ENCODE measurements at regions not wholly inside any gene's neighbourhood (a gene's known extent, or its start where the extent isn't known, plus 50 kb on each side); places are given as distances from the start of the nearest gene placed in this dataset.

- no peak for DNase-seq
These were observed 86.5 kb downstream of the MTRR start for GRCh38 chr5:7955476-7955875.

- no peak for DNase-seq
These were observed 88.4 kb downstream of the MTRR start for GRCh38 chr5:7957329-7957728.

- DNase-seq: no peak
These were observed 91.2 kb downstream of the MTRR start for GRCh38 chr5:7960142-7960541.

DNA sequence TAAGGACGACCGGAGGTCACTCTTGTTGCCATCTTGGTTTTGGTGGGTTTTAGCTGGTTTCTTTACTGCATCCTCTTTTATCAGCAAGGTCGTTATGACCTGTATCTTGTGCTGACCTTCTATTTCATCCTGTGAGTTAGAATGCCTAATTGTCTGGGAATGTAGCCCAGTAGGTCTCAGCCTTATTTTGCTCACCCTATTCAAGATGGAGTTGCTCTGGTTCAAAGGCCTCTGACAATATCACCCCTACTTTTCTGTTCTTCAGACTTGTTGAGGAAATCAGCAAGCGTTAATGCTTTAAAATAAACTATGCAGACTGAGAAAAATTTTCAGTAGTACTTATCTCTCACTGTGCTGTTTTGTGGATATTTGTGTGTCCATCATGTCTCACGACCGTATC, 92.6 kb downstream of the MTRR start:
- DNase-seq: no peak

DNA sequence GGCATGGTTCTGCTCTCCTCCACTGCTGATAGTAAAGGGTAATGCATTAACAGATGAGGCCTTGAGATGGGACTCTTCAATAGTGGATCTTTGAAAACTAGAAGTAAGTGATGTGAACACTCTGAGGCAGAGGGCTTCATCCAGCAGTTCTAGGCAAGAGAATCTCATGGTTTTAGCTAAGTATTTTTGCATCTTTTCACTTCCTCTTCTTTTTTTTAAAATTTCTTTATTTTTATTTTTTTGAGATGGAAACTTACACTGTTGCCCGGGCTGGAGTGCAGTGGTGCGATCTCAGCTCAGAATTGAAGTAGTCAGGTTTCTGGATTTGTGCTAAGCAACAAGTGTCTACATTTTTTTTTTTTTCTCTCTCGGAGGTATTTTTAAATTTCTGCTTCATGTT, 101.9 kb downstream of the MTRR start:
- no peak for DNase-seq

- DNase-seq: peak in 1 of 51 donors; percentile 5
These were observed 107.7 kb downstream of the MTRR start for GRCh38 chr5:7976411-7977190.

DNA sequence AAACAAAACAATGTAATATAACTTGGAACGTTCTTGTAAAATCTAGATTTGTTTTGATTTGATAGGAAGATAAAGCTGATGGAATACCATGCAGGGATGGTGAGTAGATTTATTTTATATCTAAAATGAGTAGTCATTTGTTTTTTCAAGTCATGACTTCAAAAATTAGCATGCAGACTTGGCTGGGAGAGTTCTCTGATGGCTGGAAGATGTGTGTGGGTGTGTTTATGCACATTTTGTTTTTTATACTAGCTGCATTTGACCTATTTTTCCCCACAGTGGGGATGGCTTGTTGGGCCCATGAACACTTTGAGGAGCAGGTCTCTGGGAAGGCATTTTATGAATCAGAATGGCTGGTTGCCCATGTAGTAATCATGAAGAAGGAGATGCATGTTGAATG, 109.2 kb downstream of the MTRR start:
- DNase-seq: no peak

DNA sequence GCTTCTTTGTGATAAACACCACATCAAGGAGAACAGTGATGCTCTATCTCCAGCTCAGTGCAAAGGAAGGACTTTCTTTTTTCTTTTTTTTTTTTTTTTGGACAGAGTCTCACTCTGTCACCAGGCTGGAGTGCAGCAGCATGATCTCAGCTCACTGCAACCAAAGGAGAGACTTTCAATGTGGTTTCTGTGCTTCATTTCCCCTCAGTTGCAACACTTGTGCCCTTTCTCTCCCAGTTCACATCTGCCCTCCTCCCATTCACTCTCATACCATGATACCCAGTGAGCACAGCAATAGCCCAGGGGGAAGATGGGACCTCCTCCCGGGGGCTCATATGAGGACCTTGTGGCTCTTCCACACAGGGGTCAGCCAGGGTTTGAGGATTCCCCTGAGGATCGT, 110.0 kb downstream of the MTRR start:
- no peak for DNase-seq

- no peak for DNase-seq
These were observed 111.9 kb downstream of the MTRR start for GRCh38 chr5:7980881-7981280.

GRCh38 chr5:7983433-7983832, 114.5 kb downstream of the MTRR start:
- no peak for DNase-seq

DNA sequence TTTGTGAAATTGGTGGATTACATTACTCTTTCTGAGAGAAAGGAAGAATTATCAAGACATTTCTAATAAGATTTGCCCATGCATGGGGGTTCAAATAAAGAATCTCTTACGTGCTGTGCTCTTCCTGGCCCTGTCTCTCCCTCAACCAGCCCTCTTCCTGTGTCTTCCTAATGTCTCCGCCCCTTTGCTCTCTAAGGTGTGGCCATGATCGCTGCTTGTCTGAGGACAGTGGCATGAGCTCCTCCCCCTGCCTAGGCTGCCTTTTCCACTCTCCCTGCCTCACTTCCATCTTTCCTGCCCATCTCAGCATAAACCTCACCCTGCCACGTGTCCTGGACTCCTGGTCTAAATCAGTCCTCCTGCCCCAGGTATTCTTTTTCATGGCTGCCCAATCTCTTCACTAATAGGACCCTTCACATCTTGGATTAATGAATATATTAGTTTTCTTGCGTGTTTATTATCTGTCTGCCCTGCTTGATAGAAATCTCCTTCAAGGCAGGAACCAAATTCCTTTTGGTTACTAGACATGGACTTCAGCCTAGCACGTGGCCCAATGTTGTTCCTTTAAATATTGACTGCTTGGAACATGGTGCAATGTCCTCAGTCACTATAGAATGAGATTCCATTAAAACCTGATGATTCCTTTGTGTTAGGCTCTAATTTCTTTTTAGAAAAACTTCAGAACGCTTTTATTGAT, 122.3 kb downstream of the MTRR start:
- no peak for DNase-seq

DNA sequence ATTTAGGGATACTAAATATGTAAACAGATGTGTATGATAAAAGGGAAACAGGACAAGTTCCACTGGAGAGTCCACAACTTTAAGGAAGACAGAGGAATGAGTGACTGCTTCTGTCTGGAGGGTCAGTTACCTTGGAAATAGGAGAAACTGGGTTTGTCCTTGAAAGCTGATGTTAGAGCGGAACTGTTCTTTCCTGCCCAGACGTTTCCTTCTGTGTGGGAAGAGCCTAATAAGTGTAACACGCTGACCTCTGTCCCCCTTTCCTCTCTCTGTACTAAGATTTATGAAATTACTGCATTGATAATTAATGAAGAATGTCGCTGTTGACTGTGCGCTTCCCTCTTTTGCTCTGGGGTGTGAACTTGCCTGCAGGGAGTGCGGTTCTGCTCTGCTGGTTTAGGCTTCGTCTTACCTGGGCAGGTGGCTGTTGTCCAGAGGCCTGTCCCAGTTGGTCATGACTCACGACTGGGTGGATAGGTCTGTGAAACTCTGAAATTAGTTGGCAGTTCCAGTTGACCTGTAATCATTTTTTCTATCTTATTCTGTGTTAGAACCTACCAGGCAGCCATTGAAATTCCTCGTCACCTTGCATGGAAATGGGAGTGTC, 126.8 kb downstream of the MTRR start:
- no peak for DNase-seq

DNA sequence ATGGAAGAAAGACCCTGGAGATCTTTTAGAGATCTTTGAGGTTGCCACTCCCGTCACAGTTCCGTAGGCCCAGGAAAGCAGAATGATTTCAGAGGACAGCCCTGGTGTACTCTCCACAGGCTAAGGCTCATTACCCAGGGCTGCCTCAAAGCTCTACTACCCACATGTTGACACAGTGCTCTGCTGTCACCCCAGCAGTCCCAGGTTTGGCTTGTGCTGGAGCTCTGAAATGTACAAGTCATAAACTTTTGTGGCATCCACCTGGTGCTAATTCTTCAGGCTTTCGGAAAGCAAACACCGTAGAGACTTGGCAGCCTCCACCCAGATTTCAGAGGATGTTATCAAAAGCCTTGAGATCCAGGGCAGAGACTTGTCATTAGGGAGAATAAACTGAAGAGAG, 136.5 kb downstream of the MTRR start:
- no peak for DNase-seq

DNA sequence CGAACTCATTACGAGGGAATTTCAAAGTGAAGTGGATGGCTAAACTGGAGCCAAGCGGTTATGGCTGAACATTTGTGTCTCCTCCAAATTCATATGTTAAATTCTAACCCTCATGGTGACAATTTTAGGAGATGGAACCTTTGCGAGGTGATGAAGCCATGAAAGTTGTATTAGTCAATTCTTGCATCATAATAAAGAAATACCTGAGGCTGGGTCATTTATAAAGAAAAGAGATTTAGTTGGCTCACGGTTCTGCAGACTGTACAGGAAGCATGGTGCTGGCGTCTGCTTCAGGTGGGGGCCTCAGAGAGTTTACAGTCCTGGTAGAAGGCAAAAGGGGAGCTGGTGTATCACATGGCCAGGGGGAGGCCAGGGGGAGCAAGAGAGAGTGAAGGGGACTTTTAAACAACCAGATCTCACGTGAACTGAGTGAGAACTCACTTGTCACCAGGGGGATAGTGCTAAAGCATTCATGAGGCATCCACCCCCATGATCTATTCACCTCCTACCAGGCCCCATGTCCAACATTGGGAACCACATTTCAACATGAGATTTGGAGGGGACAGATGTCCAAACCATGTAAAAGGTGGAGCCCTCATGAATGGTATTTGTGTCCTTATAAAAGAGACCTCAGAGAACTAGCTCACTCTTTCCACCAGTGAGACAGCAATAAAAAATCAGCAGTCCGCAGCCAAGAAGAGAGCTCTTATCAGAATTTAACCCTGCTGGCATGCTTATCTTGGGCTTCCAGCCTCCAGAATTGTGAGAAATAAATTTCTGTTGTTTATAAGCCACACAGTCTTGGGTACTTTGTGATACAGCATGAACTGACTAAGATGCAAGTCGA, 143.4 kb downstream of the MTRR start:
- DNase-seq: no peak

DNA sequence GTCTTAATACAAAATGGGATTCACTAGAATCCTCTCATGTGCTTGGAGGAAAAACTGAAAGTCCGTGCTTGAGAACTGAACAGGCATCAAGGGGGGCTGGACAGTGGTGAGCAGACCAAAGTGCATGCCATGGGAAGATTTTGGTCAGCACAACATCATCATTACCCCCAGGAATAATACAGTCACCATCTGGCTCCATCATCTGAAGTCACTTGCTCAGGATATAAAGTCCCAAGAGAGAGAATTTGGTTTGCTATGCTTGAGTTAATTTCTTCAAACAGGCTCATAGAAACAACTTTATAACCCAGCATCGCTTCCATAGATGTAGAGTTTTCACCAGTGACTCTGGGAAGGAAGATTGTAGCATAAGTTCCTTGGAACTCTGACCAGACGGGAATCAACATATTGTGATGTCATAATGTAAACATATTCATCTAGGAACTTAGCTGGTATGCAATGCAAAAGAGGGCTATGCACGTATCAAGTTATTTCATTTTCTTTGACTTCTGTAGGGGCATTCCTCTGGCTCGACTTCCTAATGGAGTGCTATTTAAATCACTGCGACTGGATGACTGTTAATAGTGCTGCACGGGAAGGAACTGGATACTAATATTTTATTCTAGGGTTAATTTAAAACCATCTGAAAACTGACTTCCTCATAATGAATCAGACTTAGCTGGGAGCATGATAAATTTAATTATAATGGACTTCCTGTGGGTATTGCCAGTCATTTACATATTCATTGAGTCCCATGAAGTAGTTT, 145.2 kb downstream of the MTRR start:
- DNase-seq: no peak

DNA sequence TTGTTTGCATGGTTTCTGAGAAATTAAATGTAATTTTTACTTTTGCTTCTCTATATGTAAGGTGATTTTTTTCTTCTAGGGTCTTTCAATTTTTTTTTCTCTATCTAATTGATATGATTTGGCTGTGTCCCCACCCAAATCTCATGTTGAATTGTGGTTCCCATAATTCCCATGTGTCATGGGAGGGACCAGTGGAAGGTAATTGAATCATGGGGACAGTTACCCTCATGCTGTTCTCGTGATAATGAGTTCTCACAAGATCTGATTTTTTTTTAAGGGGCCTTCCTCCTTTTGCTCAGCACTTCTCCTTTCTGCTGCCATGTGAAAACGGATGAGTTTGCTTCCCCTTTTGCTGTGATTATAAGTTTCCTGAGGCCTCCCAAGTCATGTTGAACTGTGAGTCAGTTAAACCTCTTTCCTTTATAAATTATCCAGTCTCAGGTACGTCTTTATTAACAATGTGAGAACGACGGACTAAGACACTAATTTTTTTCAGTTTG, 150.8 kb downstream of the MTRR start:
- DNase-seq: no peak

DNA sequence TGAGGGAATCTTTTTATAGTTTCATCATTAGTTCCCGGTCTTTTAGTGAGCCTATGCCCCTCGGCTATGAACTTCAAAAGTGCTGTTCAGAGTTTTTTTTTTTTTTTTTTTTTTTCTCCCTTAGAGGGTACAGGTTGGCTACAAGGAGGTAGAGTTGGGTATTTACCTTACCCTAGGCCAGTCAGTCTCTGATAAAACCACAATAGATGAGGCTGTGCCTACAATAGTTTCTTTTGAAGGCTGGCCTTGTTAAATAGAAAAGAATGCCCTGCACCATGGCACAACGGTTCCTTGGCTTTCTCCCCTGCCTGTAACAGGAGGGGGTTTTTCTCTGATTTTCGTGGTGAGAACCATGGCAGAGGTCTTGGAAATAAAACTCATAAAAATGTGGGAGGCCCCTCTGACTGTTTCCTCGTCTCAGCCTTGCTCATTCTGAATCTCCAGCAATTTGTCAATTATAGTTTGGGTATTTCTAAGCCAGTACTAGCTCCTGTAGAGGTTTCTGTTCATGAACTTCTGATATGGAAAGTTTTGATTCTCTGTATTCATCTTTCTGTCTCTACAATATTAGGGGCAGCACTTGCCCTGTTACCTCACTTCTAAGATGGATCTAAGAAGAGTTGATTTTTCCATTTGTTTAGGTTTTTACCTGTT, 152.0 kb downstream of the MTRR start:
- DNase-seq: no peak

GRCh38 chr5:8028243-8028642, 159.3 kb downstream of the MTRR start:
- no peak for DNase-seq

DNA sequence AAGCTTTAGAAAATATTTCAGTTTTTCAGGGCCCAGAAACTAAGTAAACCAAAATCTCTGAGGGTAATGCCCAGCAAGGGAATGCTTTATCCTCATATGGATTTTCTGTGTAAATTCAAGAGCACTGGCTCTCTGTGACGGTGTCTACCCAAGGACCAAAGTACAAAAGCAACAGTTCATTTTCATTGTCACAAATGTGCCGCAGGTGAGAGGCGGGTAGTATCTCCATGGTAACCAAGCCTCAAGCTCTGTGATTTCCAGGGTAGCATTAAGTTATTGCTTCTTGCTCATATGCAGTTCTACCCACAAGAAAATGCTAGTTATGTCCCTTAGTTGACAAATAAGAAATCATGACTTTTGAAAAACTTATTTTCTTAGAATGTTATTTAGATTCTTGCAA, 164.3 kb downstream of the MTRR start:
- no peak for DNase-seq

- no peak for DNase-seq
These were observed 165.9 kb downstream of the MTRR start for GRCh38 chr5:8034852-8035251.
